Hypothalamus (tissue), 51 donors: ENCODE measurements at regions not wholly inside any gene's neighbourhood (a gene's known extent, or its start where the extent isn't known, plus 50 kb on each side); places are given as distances from the start of the nearest gene placed in this dataset.

Source experiments
- DNase-seq, 51 donors: peaks; one replicate each; lab custom pipeline; 2025; lab: John Stamatoyannopoulos, UW

GRCh38 chr3:106631373-106632108 is 745.7 kb upstream of the CCDC54 start:
- DNase-seq = no peak

- DNase-seq = no peak
These were observed 742.0 kb upstream of the CCDC54 start for GRCh38 chr3:106635271-106635670.

- no peak for DNase-seq
These were observed 741.4 kb upstream of the CCDC54 start for GRCh38 chr3:106635826-106636225.

GRCh38 chr3:106640353-106640752 is 736.9 kb upstream of the CCDC54 start:
- no peak for DNase-seq

- DNase-seq = no peak
These were observed 735.1 kb upstream of the CCDC54 start for GRCh38 chr3:106642161-106642560.

GRCh38 chr3:106643684-106644161 is 733.5 kb upstream of the CCDC54 start:
- DNase-seq = no peak

GRCh38 chr3:106673926-106674569 is 703.2 kb upstream of the CCDC54 start:
- no peak for DNase-seq

- DNase-seq = no peak
These were observed 701.8 kb upstream of the CCDC54 start for GRCh38 chr3:106675451-106675850.

GRCh38 chr3:106678657-106679390 is 698.4 kb upstream of the CCDC54 start:
- no peak for DNase-seq

GRCh38 chr3:106683953-106684620 is 693.2 kb upstream of the CCDC54 start:
- no peak for DNase-seq

GRCh38 chr3:106685745-106686144 is 691.5 kb upstream of the CCDC54 start:
- no peak for DNase-seq

GRCh38 chr3:106687905-106688304 is 689.3 kb upstream of the CCDC54 start:
- no peak for DNase-seq

GRCh38 chr3:106688464-106688863 is 688.8 kb upstream of the CCDC54 start:
- DNase-seq = no peak

- DNase-seq = no peak
These were observed 685.8 kb upstream of the CCDC54 start for GRCh38 chr3:106691476-106691875.

GRCh38 chr3:106692624-106693023 is 684.6 kb upstream of the CCDC54 start:
- no peak for DNase-seq

GRCh38 chr3:106699122-106699521 is 678.1 kb upstream of the CCDC54 start:
- no peak for DNase-seq

GRCh38 chr3:106700981-106701380 is 676.3 kb upstream of the CCDC54 start:
- no peak for DNase-seq

- no peak for DNase-seq
These were observed 673.7 kb upstream of the CCDC54 start for GRCh38 chr3:106703524-106703923.

GRCh38 chr3:106707347-106707746 is 669.9 kb upstream of the CCDC54 start:
- no peak for DNase-seq

GRCh38 chr3:106710596-106710995 is 666.6 kb upstream of the CCDC54 start:
- no peak for DNase-seq

- no peak for DNase-seq
These were observed 665.6 kb upstream of the CCDC54 start for GRCh38 chr3:106711650-106712049.
